GM03348 (cell line): ENCODE measurements at regions not wholly inside any gene's neighbourhood (a gene's known extent, or its start where the extent isn't known, plus 50 kb on each side); places are given as distances from the start of the nearest gene placed in this dataset.
A peak's percentile ranks its signal among the peaks of the same experiment; 100 is the strongest.

Experiments
- DNase-seq: peaks from one replicate; pipeline ENCODE4 v3.0.0; 2012; ENCODE audit warnings: low spot score

DNA sequence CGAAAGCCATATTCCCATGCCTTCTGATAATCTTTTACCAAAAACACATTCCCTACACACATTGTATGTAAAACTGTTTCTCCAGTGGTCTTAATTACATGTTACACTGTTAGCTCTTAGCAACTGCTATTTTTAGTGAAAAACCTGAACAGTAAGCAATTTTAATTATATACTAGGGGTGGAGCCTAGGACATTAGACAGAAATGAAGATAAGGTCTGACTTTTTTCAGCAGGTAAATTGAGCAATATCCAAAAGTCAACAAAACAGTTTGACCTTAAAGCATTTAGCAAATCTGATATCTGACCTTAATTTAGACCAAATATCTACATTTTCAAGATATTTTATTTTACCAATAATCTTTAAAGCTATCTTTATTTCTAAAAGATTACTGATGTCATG is 60.2 kb downstream of the PDE6H start:
- no peak for DNase-seq

DNA sequence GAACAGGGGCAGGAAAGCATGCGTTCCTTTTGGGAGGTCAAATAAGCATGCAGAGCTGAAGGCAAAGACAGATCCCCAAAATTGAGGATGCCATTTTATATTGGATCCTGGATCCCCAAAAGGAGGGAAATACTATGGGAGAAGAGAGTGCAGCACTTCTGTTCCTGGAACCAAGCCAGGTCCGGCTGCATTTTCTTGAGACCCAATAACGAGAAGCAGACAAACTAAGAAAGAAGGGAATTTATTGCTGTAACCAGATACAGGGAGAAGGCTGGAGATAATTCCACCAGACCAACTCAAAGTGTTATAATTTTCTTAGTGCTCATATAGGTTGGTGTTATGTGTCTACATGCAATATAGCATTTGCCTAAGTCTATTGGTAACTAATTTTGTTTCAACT is 60.8 kb downstream of the PDE6H start:
- no peak for DNase-seq

DNA sequence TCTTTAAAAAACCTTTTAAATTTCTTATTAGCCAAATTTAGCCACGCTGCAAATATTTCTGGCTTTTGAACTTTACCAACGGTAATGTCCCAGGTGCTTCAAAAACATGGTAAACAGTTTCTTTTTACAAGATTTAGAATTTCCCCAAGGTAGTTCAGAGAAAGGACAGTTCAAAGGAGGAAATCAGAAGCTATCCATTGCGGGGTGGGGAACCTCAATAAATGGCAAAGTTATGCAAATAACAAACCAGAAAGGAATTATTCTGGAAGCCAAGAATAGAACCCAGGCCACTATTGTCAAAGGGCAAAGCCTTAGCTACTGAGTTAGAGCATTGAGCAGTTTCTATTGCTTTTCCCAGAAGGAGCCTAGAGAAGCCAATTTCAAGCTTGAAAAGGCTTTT is 62.3 kb downstream of the PDE6H start:
- DNase-seq, result no peak

DNA sequence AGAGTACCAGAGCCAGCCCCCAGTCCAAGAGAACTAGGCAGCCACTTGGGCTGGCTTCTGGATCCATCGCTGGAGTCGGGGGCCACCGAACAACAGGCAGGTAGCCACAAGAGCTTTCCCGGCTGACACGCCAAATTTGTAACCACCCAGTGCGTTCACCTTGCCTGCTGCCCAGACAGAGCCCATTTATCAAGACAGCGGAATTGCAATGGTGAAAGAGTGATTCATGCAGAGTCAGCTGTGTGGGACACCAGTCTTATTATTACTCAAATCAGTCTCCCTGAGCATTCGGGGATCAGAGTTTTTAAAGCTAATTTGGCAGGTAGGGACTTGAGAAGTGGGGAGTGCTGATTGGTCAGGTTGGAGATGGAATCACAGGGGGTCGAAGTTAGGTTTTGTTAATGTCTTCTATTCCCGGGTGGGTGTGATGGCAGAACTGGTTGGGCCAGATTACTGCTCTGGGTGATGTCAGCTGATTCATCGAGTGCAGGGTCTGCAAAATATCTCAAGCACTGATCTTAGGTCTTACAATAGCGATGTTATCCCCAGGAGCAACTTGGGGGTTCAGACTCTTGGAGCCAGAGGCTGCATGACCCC is 64.3 kb downstream of the PDE6H start:
- no peak for DNase-seq

DNA sequence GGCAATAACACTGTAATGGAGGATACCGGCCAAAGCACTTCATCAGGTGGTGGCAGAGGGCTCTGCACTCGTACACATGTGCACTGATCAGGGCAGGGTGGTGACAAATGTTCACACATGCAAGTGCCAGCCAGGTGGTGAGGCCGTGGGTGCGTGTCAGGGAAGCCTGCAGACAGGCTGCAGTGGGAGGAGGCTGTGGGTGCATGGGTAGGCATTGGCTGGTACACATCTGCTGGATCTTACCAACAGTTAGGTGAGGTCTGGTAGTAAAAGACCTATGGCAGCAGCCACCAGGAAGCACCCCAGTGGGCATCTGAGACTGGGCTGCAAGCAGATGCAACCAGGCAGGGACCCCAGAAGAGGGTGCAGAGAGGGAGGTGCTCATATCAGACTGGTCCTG is 65.3 kb downstream of the PDE6H start:
- peak; percentile 2 for DNase-seq

DNA sequence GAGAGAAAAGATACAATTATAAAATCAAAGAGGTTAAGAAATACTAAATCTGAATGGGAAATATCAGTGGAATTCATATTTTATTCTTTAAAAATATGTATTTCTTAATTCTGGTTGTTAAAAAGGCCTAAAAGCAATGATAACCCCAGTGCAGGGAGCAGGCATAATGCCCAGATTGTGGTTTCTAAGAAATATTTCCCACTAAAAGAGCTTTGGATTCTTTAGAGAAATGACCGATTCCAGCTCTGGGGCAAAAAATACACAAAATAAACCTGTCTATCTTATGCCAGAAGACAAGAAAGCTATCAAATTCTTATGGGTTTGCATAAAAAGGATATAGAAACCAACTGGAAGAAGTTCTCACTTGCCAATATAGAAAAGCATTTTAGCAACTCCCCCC is 71.6 kb downstream of the PDE6H start:
- peak; percentile 5 for DNase-seq

DNA sequence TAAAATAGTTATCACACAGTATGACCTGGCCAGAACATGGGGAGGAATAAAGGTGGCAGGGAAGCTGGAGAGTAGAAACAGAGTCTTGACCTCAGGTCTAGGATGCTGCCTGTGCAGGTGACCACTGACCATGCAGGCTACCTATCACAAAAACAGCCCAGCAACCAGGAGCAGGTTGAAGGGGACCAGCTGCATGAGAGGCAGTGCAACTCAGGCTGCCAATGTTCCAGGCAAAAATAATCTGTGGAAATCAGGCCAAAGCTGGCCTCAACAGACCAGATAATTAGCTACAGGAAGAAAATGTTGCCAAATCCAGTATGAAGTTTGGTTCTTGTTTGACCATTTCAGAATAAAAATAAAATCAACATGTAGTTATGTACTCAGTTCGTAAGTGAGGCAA is 72.6 kb downstream of the PDE6H start:
- DNase-seq, result no peak

DNA sequence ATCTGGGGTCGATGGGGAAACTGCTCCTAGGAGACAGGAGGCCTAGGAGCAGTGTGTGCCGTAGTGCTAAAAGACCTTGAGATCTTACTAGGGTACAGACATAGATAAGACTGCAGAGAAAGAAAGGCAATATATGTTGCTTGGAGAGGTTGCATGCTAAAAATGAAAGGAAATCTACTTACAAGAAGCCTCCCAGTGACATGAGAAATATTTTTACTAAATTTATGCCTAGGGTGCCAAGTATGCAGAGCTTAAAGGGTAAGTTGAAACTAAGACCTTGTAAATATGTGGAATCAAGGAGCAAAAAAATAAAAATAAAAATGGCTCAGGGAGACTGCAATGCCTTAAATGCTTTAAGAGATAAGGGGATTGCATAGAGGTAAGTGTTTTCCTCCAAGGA is 74.8 kb downstream of the PDE6H start:
- DNase-seq, result no peak

DNA sequence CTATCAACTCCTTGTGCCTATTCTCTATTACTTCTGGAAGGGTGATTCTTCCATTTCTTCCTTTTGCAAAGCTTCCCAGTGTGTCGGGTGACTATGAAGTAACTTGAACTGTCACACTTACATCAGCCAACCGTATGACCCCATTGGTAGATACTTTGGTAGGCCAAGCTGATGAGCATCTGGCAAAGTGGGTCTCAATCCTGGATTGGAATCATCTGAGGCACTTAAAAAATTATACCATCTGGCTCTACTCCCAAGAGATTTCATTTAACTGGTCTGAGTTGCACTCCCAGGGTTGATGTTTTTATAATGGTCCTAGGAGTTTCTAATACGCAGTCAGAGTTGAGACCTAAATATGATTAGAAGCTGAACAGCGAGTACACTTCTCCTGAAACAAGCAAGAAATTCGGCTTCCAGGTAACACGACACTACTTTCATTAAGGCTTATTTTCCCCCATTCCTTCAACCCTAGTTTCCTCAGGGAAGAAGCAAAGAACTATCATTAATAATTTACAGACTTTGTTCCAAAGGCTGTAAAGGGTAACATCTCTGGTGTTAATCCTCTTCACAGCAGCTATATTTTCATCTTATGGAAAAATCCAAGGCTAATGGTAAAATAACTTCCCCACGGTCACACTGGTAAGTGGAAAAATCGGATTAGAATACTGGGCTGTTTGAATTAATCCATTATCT is 76.8 kb downstream of the PDE6H start:
- DNase-seq, result no peak

DNA sequence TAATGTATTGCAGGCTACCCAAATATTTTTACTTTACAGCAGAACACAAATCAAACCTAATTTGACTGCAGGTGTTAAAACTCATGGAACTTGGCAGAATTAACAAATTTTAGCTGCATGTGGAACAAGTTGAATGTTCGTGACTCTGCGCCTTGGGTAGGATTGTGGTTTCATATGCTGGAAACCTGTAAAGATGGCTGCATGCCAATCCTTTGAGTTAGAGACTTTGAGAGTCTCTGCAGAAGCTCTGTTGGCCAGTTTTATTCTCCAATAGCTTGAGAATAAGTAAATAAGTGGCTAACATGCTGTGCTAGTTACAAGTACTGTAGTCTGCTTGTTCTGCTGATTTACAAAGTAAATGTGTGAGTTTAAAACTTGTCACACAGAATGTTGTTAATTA is 77.8 kb downstream of the PDE6H start:
- DNase-seq, result no peak

DNA sequence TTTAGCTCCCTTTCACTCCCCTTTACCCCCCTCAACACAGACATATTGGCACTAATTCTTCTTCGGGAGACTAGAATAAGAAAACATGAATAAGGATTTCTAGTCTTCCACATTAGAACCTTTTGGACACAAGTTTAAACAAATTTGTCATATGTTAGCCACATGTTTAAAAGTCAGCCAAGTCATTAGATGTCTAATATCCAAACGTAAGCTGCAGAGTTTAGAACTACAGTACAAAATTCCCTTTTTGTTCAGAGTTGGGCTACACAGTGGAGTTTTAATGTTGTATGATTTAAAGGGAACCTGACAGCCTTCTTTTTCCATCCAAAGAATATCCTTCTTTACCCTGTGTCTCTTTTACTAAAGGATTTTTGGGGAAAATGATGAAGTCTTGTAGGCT is 79.8 kb downstream of the PDE6H start:
- DNase-seq, result no peak

DNA sequence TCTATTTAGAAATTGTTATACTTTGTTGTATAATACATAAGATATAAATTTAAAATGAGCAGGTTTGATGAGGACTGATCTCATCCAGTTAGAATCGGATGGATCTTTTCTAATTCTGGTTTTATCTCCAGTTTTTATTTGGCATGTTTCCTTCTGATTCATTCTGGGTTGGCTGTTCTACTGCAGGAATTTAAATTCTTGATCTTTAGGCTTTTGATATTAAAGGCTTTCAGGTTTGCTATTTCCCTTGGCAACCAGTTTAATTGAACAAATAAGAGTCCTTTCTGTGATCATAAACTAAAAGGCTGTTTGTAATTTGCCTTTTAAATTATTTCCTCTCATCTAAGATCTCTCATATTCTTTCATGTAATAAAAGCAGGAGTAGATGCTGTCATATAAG is 83.4 kb downstream of the PDE6H start:
- no peak for DNase-seq
